ENCODE measurements at regions not wholly inside any gene's neighbourhood (a gene's known extent, or its start where the extent isn't known, plus 50 kb on each side); places are given as distances from the start of the nearest gene placed in this dataset.

DNA sequence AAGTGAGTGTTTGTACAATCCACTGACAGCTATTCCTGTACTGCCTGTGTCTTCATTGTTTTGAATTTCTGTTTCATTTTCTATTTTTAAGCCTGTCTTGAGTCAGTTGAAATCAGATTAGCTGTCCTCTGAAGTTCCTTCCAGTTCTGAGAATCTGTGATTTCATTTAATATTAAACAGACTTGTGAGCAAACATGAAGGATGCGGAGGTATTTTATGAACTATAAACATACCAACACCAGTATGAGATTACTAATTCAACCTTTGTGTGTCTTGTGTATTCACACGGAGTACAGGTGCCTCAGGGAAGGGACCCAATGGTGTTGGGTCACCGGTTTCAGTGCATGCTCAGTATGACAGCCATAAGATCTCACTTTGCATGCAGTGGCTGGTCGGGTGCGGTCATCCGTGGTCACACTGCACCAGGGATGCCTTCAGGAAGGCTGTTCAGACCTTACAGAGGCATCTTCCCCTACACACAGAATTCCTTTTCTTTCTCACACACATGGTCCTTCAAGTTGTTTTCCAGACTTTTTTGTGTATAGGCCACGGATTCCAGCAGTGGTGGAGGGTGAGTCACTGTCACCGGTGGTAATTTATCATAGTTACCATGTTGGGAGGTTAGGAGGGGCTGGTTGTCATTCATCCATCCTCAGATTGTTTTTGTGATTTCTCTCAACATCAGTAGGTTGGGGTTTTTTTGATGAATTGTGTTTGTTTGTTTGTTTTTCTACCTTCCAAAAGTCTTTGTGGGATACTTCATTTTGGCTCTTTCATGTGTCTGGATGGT, 103.0 kb upstream of the SFSWAP start:
- no peak for DNase-seq

DNA sequence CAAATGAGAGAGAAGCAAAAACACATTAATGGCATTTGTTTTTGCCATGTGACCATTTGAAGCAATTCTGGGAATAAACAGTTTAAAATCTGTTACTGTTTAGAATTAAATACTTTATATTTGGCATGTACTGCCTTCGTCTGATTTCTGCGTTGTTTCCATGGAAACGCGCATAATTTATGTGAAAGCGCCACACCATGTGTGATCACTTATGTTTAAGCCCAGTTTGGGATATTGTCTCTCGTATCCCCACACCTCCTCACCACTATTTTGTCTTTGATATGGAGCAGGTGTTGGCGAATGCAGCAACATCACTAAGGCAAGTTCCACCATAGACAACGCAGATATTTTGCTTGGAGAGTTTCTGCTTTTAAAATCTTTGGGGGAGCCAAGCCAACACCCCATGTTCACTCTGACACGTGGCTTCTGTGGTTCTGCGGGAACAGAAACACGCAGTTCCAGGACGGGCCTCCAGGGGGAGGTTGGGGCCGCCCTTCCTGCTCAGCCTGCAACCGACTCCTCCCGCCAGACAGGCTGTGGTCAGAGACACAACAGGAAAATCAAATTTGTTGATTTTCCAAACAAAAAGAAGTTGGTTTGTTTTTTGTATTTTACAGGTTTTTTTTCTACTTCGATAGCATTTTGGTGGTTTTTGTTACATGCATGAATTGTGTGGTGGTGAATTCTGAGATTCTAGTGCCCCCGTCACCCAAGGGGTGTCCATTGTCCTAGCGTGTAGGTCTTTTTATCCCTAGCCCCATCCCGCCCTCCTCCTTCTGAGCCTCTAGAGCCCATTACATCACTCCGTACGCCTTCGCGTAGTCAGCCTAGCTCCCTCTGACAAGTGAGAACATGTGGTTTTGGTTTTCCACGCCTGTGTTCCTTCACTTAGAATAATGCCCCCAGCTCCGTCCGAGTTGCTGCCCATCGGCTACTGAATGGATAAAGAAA, 101.9 kb upstream of the SFSWAP start:
- DNase-seq, result peak; percentile 78

- no peak for DNase-seq
Observed at GRCh38 chr12:131609762-131610161, 101.1 kb upstream of the SFSWAP start.

DNA sequence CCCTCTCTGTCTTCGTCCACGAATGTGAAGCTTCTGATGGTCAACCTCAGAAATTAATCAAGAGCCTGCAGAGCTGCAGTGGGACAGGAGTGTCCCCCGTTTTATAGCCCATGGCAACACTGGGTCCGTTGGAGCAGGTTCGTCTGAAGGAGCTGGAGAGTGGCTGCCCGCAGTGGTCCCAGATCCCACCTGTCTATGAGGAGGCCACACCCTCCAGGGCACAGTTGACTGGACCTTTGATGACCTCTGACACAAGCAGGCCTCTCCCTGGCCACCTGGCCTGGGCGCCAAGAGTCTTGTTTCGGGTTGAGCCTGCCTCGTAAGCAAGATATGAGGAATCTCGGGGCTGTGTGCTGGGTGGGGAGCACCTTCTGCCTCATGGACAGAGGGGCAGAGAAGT, 100.7 kb upstream of the SFSWAP start:
- DNase-seq, result no peak

- no peak for DNase-seq
Observed at GRCh38 chr12:131610891-131611290, 100.0 kb upstream of the SFSWAP start.

GRCh38 chr12:131611416-131612091, 99.3 kb upstream of the SFSWAP start:
- no peak for DNase-seq

DNA sequence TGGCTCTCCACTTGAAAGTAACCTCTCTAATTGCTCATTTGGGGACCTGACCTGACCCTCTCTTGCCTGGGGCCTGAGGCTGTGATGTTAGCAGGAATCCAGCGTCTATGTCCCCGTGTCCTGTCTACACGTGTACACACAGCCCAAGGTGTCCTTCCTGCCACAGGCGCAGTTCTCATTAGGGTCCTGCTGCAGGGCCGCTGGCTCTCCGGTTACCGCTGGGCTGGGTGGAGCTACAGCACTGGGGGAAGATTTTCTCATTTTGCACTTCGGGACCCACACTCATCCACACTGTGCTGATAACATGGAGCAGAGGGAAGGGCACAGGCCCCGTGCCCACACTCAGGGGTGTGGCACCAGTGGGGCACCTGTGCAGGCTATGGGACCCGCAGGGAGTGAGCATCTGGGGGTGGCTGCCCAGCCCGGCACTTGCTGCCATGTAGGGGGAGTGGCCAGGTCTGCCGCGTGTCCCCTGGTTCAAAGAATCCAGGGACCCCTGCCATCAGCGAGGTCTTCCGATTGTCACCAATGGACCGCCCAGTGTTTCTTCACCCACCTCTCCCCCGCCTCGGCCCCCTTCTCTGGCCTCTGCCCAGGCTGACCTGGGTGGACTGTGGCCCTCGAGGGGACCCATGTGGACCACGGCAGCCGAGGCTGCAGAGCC, 98.7 kb upstream of the SFSWAP start:
- DNase-seq, result no peak

- DNase-seq, result no peak
Observed at GRCh38 chr12:131613186-131613585, 97.7 kb upstream of the SFSWAP start.

DNA sequence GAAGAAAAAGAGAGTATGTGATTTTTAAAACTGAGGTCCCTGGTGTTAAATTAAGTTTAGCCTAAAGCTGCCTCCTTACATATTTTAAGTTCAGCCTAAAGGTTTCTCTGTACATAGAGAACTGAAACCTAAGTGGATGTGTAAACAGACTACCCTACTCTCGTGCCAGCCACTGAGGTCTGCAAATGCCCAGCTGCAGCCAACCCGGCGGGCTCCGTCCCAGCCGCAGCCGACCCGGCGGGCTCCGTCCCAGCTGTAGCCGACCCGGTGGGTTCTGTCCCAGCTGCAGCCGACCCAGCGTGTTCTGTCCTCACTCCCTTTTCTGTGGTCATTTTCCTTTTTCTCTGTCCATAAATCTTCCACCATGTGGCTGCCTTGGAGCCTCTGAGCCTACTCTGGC, 97.2 kb upstream of the SFSWAP start:
- no peak for DNase-seq

DNA sequence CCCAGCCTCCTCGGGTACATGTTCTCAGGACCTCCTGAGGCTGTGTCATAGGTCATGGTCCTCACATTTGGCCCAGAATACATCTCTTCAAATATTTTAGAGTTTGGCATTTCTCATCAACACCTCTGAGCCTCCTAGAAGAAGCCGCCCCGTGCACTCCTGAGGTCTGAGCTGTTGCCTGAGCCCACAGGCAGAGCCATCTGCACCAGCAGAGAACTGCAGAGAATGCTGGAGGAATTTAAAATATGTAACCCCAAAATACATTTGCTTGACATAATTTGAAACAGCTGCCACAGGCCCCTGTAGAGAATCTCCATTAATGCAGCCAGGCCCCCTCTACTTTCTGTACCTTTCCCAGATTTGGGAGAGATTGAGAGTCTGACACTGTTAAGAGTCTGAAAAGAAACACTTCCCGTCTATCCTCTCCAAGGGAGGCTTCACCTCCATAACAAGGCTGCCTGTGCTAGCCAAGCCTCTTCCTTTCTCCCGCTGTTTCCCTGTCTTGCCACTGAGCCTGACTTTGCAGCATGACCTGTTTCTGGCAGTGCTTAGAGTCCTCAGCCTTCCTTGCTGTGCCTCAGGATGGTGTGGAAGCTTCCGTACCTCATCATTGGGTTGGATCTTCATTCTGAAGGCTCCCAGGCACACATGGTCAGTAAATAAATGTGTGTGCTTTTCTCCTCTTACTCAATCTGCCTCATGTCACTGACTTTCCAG, 95.4 kb upstream of the SFSWAP start:
- no peak for DNase-seq

GRCh38 chr12:131616043-131616700, 94.7 kb upstream of the SFSWAP start:
- DNase-seq, result no peak

GRCh38 chr12:131616738-131617137, 94.2 kb upstream of the SFSWAP start:
- no peak for DNase-seq

DNA sequence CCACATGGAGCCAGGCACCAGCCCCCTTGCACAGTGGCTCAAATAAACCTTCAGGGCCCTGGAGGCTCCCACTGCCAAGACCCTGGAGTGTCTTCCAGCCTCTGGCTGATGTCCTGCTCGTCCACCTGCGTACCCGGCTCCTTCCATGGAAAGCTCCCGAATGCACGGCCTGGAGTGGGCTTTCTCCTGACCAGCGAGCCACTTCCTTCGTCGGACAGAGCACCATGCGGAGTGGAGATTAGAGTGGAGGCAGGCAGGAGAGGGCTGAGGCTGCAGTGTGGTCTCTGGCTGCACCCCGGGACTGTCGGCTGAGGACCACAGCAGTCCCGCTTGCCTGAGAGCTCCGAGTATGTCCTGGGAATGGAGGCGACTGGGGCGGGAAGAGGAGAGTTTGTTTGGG, 93.7 kb upstream of the SFSWAP start:
- DNase-seq, result no peak

- DNase-seq, result no peak
Observed at GRCh38 chr12:131617596-131618302, 93.1 kb upstream of the SFSWAP start.

DNA sequence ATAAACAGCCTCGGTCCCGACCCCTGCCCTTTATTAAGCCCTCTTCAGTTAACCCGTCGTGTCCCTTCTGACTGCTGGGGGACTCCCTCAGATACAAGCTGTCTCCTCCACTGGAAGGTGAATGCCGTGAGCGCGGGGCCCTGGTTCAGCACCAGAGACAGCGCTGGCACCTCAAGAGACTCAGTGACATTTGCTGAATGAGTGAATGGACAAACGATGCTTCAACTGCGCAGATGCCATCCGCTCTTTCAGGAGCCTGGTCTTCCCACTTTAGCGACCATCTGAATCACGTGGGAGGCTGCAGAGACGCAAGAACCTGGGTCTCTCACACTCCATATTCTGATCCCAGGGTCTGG, 92.6 kb upstream of the SFSWAP start:
- peak; percentile 19 for DNase-seq

GRCh38 chr12:131618701-131619100, 92.2 kb upstream of the SFSWAP start:
- no peak for DNase-seq

DNA sequence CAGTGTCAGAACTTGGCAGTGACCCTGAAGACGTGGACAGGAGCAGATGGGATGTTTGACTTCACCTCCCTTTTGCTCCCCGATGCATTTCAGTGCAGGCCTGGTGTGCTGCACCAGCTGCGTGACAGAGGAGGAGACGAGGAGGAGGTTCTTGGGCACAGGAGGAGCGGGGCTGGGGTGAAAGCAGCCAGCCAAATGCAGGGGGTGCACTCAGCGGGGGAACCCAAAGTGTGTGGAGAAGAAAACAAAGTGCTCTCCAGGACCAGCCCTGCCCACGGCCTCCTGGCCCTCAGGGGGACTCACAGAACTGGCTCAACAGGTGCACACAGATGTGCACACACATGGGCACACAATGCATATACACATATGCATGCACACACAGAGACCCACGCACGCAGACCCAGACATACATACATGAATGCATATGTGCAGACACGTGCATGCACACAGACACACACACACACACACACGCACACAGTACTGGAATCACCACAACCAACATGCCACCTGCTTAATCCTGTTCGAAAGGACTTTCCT, 91.7 kb upstream of the SFSWAP start:
- no peak for DNase-seq

GRCh38 chr12:131619736-131620506, 91.0 kb upstream of the SFSWAP start:
- DNase-seq, result no peak

DNA sequence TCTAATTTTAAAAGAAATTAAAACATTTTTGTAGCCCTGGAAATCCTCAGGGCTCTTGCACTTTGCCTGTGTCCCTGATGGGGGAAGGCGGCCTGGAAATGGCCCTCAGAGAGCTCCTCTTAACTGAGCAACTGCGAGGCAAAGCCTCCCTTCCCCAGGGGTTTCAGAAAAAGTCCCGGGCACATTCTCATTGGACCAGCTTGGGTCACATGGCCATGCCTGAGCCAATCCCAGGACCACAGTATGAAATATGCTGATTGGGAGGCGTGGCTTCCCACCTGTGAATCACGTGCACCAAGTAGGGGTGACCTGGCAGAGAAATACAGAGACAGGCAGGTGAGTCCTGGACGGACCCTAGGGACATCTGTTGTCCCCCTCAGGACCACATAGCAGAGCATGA, 90.4 kb upstream of the SFSWAP start:
- no peak for DNase-seq

Data from hindlimb muscle (tissue), 1 donor.